GM12874 (cell line): ENCODE measurements at regions not wholly inside any gene's neighbourhood (a gene's known extent, or its start where the extent isn't known, plus 50 kb on each side); places are given as distances from the start of the nearest gene placed in this dataset.

Experiments used
- CTCF ChIP-seq: IDR thresholded peaks from 2 replicates; pipeline ENCODE4 v1.5.1; 2011; ENCODE audit warnings: low read depth, mild to moderate bottlenecking, control low read depth, low read length, moderate library complexity; ENCODE audit not compliant: insufficient read depth

- no peak for TF ChIP-seq CTCF
Measured at GRCh38 chr5:25568989-25569625, 924.3 kb upstream of the CDH10 start.

GRCh38 chr5:25568294-25568693 lies 923.5 kb upstream of the CDH10 start:
- no peak for TF ChIP-seq CTCF

GRCh38 chr5:25567881-25568280 lies 923.1 kb upstream of the CDH10 start:
- no peak for TF ChIP-seq CTCF

- TF ChIP-seq CTCF: no peak
Measured at GRCh38 chr5:25562656-25563055, 917.9 kb upstream of the CDH10 start.

- TF ChIP-seq CTCF: no peak
Measured at GRCh38 chr5:25554077-25554476, 909.3 kb upstream of the CDH10 start.

- no peak for TF ChIP-seq CTCF
Measured at GRCh38 chr5:25552871-25553481, 908.2 kb upstream of the CDH10 start.

- no peak for TF ChIP-seq CTCF
Measured at GRCh38 chr5:25550793-25551192, 906.0 kb upstream of the CDH10 start.
